22Rv1 (cell line): ENCODE measurements at regions not wholly inside any gene's neighbourhood (a gene's known extent, or its start where the extent isn't known, plus 50 kb on each side); places are given as distances from the start of the nearest gene placed in this dataset.

Experiments used
- ZFX ChIP-seq: fragments of 450-650 bp; IDR thresholded peaks from 2 replicates; pipeline ENCODE4 v1.6.1; 2017; ENCODE audit warnings: antibody characterized with exemption, borderline replicate concordance
- TF ChIP-seq, protein P1 (sequence below): fragments of 450-650 bp; IDR thresholded peaks from 2 replicates; pipeline ENCODE4 v1.5.1; 2017; ENCODE audit warnings: mild to moderate bottlenecking

DNA sequence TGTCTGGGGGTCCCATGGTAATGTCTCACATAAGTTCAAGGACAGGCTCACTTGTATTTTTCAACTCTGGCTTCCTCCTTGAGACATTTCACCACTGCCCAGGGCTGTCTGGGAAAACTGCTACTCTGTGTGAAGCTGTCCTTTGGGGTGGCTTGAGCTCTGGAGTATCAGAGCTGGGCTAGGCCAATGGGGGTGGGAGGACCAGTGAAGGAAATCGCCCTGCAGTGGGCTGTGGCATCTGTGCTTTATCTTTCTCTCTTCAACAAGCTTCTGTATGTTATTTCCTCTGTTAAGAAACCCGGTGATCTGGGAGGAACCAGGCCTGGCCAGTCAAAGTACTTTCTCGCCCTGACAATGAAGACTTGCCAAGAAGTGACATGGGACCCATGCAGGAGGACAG, 87.4 kb downstream of the SMIM20 start:
- TF ChIP-seq, protein P1, sequence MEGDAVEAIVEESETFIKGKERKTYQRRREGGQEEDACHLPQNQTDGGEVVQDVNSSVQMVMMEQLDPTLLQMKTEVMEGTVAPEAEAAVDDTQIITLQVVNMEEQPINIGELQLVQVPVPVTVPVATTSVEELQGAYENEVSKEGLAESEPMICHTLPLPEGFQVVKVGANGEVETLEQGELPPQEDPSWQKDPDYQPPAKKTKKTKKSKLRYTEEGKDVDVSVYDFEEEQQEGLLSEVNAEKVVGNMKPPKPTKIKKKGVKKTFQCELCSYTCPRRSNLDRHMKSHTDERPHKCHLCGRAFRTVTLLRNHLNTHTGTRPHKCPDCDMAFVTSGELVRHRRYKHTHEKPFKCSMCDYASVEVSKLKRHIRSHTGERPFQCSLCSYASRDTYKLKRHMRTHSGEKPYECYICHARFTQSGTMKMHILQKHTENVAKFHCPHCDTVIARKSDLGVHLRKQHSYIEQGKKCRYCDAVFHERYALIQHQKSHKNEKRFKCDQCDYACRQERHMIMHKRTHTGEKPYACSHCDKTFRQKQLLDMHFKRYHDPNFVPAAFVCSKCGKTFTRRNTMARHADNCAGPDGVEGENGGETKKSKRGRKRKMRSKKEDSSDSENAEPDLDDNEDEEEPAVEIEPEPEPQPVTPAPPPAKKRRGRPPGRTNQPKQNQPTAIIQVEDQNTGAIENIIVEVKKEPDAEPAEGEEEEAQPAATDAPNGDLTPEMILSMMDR: no peak
- TF ChIP-seq ZFX: no peak
